Lower lobe of right lung (tissue), 2 donors: ENCODE measurements at regions not wholly inside any gene's neighbourhood (a gene's known extent, or its start where the extent isn't known, plus 50 kb on each side); places are given as distances from the start of the nearest gene placed in this dataset.

Experiments
- ATAC-seq, 2 donors: fragments of 200-7000 bp; cut with Tn5 transposase; one replicate each; pipeline ENCODE4 v1.9.1; 2020 to 2022; ENCODE audit warnings: mild to moderate bottlenecking in 2 of 2, moderate library complexity in 2 of 2
- DNase-seq: peaks from one replicate; pipeline ENCODE4 v3.0.0-alpha.2; 2020
- H3K27ac ChIP-seq: fragments of 200-600 bp; one replicate; pipeline ENCODE4 v1.8.0; 2022
- H3K27me3 ChIP-seq: fragments of 200-600 bp; one replicate; pipeline ENCODE4 v1.8.0; 2022; ENCODE audit warnings: low read depth
- H3K36me3 ChIP-seq: fragments of 200-600 bp; one replicate; pipeline ENCODE4 v1.8.0; 2022; ENCODE audit warnings: mild to moderate bottlenecking
- H3K4me1 ChIP-seq: fragments of 200-600 bp; one replicate; pipeline ENCODE4 v1.8.0; 2022
- H3K4me3 ChIP-seq: fragments of 200-600 bp; one replicate; pipeline ENCODE4 v1.8.0; 2022; ENCODE audit warnings: mild to moderate bottlenecking
- H3K9me3 ChIP-seq: fragments of 200-600 bp; one replicate; pipeline ENCODE4 v1.8.0; 2022
- intact Hi-C: fragments of 100-400 bp; cut with DNase I; formaldehyde crosslinking; loops from one replicate; pipeline ENCODE4 v1.11.0; 2022
- TF ChIP-seq, protein P1 (sequence below): fragments of 200-600 bp; IDR thresholded peaks from one replicate; pipeline ENCODE4 v1.8.0; 2022; ENCODE audit warnings: antibody characterized with exemption, mild to moderate bottlenecking
- donor health status: DM: no; HTN: yes; CAD: no; lungs with severe emphysema.

DNA sequence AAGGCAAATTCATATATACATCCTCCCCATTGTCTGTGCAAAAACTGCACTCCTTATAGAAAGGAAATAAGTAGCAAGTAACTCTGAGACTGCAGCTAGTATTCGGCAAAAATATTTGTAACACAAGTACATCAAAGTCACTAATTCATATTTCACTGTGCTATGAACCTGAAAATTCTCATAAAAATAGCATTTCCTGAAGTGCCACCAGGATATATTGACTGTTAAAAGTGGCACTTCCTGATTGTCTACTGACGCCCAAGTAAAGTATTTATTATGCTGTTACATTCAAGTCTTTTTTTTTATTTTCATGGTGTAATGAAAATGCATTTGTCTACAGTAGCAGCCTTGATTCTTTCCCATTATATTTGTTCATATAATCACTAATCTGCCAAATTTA, 673.8 kb downstream of the PTPRC start:
- Histone ChIP-seq H3K4me1 (no peaks in the 10 kb centered on the region), H3K9me3 (no peaks in the 10 kb centered on the region), H3K36me3 (no peaks in the 10 kb centered on the region), H3K4me3 (no peak overlapping the region), H3K27ac (no peak overlapping the region), H3K27me3 (no peaks in the 10 kb centered on the region)
- DNase-seq = no peak
- ATAC-seq = no peak
- intact Hi-C loops = no loop called here
- TF ChIP-seq, protein P1, sequence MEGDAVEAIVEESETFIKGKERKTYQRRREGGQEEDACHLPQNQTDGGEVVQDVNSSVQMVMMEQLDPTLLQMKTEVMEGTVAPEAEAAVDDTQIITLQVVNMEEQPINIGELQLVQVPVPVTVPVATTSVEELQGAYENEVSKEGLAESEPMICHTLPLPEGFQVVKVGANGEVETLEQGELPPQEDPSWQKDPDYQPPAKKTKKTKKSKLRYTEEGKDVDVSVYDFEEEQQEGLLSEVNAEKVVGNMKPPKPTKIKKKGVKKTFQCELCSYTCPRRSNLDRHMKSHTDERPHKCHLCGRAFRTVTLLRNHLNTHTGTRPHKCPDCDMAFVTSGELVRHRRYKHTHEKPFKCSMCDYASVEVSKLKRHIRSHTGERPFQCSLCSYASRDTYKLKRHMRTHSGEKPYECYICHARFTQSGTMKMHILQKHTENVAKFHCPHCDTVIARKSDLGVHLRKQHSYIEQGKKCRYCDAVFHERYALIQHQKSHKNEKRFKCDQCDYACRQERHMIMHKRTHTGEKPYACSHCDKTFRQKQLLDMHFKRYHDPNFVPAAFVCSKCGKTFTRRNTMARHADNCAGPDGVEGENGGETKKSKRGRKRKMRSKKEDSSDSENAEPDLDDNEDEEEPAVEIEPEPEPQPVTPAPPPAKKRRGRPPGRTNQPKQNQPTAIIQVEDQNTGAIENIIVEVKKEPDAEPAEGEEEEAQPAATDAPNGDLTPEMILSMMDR = no peak

DNA sequence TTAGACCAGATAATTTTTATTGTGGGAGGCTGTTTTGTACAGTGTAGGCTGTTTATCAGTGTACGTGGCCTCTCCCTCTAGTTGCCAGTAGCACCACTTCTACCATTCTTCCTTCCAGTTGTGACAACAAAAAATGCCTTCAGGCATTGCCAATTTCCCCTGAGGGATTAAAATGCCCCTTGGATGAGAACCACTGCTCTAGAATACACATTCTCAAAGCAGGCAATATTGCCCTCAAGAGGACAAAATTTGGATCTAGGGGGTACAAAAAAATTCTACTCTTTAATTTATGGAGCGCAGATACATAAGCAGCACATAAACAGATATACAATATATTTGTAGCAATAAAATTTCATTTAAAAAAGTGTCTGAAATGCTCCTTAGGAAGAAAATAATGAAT, 674.6 kb downstream of the PTPRC start:
- Histone ChIP-seq H3K4me3 (no peak overlapping the region), H3K27me3 (no peaks in the 10 kb centered on the region), H3K9me3 (no peaks in the 10 kb centered on the region), H3K36me3 (no peaks in the 10 kb centered on the region), H3K4me1 (no peaks in the 10 kb centered on the region), H3K27ac (no peak overlapping the region)
- ATAC-seq = no peak
- DNase-seq = no peak
- TF ChIP-seq, protein P1 = no peak
- intact Hi-C loops = no loop called here

DNA sequence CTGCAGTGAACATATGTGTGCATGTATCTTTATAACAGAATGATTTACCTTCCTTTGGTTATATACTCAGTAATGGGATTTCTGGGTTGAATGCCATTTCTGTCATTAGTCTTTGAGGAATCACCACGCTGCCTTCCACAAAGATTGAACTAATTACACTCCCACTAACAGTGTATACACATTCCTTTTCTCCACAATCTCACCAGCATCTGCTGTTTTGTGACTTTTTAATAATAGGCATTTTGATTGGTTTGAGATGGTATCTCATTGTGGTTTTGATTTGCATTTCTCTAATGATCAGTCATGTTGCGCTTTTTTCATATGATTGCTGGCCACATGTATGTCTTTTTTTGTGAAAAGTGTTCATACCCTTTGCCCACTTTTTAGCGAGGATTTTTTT, 680.5 kb downstream of the PTPRC start:
- H3K27ac ChIP-seq = no peak overlapping the region
- no peaks in the 10 kb centered on the region for H3K36me3 ChIP-seq
- no peak overlapping the region for H3K4me3 ChIP-seq
- H3K27me3 ChIP-seq = no peaks in the 10 kb centered on the region
- DNase-seq (no peak), ATAC-seq (no peak)
- TF ChIP-seq, protein P1 = no peak
- no peaks in the 10 kb centered on the region for H3K4me1 ChIP-seq
- intact Hi-C loops = no loop called here
- no peaks in the 10 kb centered on the region for H3K9me3 ChIP-seq

DNA sequence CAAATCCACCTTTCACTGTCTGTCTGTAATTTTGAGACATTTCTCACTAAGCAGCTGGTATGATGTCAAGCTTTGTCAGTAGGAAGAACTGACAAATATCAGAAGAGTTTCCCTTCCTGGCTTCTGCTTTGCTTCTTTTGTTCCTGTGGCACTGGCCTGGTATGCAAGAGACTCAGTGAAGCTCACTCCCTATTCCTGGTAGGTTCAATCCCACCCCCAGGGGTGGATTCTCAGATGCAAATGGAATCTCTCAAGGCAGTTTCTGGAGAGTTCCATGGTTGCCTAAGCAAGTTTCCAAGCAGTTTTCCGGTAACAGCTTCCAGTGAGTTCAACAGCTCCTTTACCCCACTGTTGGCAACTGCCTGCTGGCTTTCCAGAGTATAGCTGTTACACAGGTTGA, 683.4 kb downstream of the PTPRC start:
- Histone ChIP-seq H3K27ac (no peak overlapping the region), H3K27me3 (no peaks in the 10 kb centered on the region), H3K9me3 (peaks cover 12% of the 10 kb centered on the region), H3K4me1 (no peaks in the 10 kb centered on the region), H3K36me3 (no peaks in the 10 kb centered on the region), H3K4me3 (no peak overlapping the region)
- ATAC-seq (no peak), DNase-seq (no peak)
- intact Hi-C loops = no loop called here
- TF ChIP-seq, protein P1 = no peak

DNA sequence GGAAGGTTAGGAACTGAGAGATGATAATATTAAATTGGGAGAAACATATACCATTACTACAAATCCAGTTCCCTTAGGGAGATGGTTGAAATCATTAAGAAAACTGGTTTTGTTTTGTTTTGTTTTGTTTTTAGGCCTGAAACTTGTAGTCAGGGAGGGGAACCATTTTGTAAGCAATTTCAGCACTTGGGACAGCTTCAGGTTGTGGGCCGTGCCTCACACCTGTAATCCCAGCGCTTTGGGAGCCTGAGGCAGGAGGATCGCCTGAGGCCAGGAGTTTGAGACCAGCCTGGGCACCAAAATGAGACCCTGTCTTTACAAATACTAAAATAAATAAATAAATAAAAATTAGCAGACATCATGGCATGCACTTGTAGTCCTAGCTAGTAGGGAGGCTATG, 694.3 kb upstream of the NR5A2 start:
- no peak for ATAC-seq
- H3K36me3 ChIP-seq = no peaks in the 10 kb centered on the region
- no peaks in the 10 kb centered on the region for H3K4me1 ChIP-seq
- intact Hi-C loops = no loop called here
- H3K4me3 ChIP-seq = no peak overlapping the region
- H3K9me3 ChIP-seq = no peaks in the 10 kb centered on the region
- no peak for DNase-seq
- H3K27me3 ChIP-seq = no peaks in the 10 kb centered on the region
- TF ChIP-seq, protein P1 = no peak
- no peak overlapping the region for H3K27ac ChIP-seq

DNA sequence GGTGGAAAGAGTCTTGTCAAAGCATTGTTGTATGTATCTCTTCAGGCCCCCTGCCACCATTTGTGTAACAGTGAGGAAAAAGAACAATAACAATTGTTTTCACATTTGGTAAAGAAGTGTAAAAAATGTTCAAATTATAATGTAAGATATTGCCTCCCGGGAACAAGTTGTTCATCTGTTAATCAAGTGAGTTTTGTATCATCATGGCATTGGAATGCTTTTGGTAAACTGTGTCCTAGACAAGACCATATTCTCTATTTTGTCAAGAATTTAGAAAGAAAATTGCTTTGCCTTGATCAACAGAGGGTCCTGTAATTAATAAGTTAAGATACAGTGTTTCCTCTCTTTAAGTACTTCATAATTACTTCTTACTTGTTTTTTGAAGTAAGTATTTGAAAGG, 692.0 kb upstream of the NR5A2 start:
- H3K4me1 ChIP-seq = no peaks in the 10 kb centered on the region
- TF ChIP-seq, protein P1 = no peak
- no peaks in the 10 kb centered on the region for H3K9me3 ChIP-seq
- DNase-seq (no peak), ATAC-seq (no peak)
- H3K27ac ChIP-seq = no peak overlapping the region
- intact Hi-C loops = no loop called here
- no peaks in the 10 kb centered on the region for H3K27me3 ChIP-seq
- no peaks in the 10 kb centered on the region for H3K36me3 ChIP-seq
- no peak overlapping the region for H3K4me3 ChIP-seq
